B cell (primary cell): ENCODE measurements at regions not wholly inside any gene's neighbourhood (a gene's known extent, or its start where the extent isn't known, plus 50 kb on each side); places are given as distances from the start of the nearest gene placed in this dataset.

Experiments
- ATAC-seq: fragments of 200-7000 bp; cut with Tn5 transposase; one replicate; pipeline ENCODE4 v1.10.0; 2021; ENCODE audit warnings: low read depth, mild to moderate bottlenecking, moderate number of reproducible peaks, moderate library complexity
- CTCF ChIA-PET: fragments of 350-600 bp; sonication (Branson Sonifier 250); formaldehyde crosslinking; loops from one replicate; lab custom pipeline; 2021; ENCODE audit warnings: antibody characterized with exemption, inconsistent platforms; lab: Charles Lee
- POLR2A ChIA-PET: fragments of 350-600 bp; sonication (Branson Sonifier 250); formaldehyde crosslinking; loops from one replicate; lab custom pipeline; 2021; ENCODE audit warnings: antibody characterized with exemption; lab: Charles Lee
- DNase-seq: peaks from one replicate; pipeline ENCODE4 v3.0.0; 2013
- H2AFZ ChIP-seq: 2 replicates; pipeline ENCODE4 v1.6.1; 2012; ENCODE audit warnings: mild to moderate bottlenecking, low read depth, low read length; ENCODE audit not compliant: insufficient read depth, poor library complexity, severe bottlenecking
- H3K27ac ChIP-seq, 2 donors: 1 replicate in 1 of 2; 2 replicates in 1 of 2; pipeline ENCODE4 v1.5.1; 2012 to 2013; ENCODE audit warnings: low read length in 2 of 2, mild to moderate bottlenecking in 2 of 2, moderate library complexity in 1 of 2
- H3K27me3 ChIP-seq, 4 experiments: fragments of 200-600 bp in 1 of 4; sonication (generic) in 1 of 4; replicated peaks in 1 of 4; 1 replicate in 2 of 4; 2 replicates in 2 of 4; pipeline versions ENCODE4 v1.6.1 to v1.7.0; 2013 to 2016; ENCODE audit warnings: low read length in 3 of 4, mild to moderate bottlenecking in 2 of 4, mixed read lengths in 1 of 4, moderate library complexity in 1 of 4; ENCODE audit not compliant: insufficient read depth in 4 of 4, control insufficient read depth in 3 of 4; ENCODE audit errors: control extremely low read depth in 1 of 4
- H3K36me3 ChIP-seq, 2 experiments: replicated peaks in 1 of 2; 1 replicate in 1 of 2; 2 replicates in 1 of 2; pipeline versions ENCODE4 v1.6.1 to v1.7.1; 2013; ENCODE audit warnings: low read length in 1 of 2; ENCODE audit not compliant: insufficient read depth in 2 of 2, control insufficient read depth in 1 of 2; ENCODE audit errors: control extremely low read depth in 1 of 2, extremely low read depth in 1 of 2
- H3K4me1 ChIP-seq, 2 donors: fragments of 200-600 bp in 1 of 2; sonication (generic) in 1 of 2; 1 replicate in 1 of 2; 2 replicates in 1 of 2; pipeline versions ENCODE4 v1.5.1 to v1.6.1; 2013 to 2017; ENCODE audit warnings: low read length in 2 of 2; ENCODE audit not compliant: control insufficient read depth in 2 of 2, insufficient read depth in 2 of 2
- H3K4me2 ChIP-seq: replicated peaks from 2 replicates; pipeline ENCODE3; 2012; ENCODE audit warnings: mild to moderate bottlenecking, low read depth, low read length; ENCODE audit not compliant: poor library complexity, severe bottlenecking
- H3K4me3 ChIP-seq, 5 experiments: fragments of 200-600 bp in 1 of 5; sonication (generic) in 1 of 5; 1 replicate in 3 of 5; 2 replicates in 2 of 5; pipeline versions ENCODE4 v1.5.1 to v1.7.0; 2011 to 2016; ENCODE audit warnings: low read length in 4 of 5, mild to moderate bottlenecking in 4 of 5, low read depth in 2 of 5, control low read depth in 1 of 5, moderate library complexity in 1 of 5; ENCODE audit not compliant: insufficient read depth in 1 of 5; ENCODE audit errors: control extremely low read depth in 1 of 5, extremely low read depth in 1 of 5
- H3K79me2 ChIP-seq: fragments of 200-600 bp; sonication (generic); one replicate; pipeline ENCODE4 v1.6.0; 2016; ENCODE audit warnings: low read length; ENCODE audit not compliant: control insufficient read depth, insufficient read depth
- H3K9ac ChIP-seq: fragments of 200-600 bp; sonication (generic); 2 replicates; pipeline ENCODE4 v1.6.1; 2017; ENCODE audit warnings: mild to moderate bottlenecking, low read length, moderate library complexity
- H3K9me3 ChIP-seq, 3 donors: one replicate each; pipeline versions ENCODE4 v1.6.1 to v1.7.1; 2013; ENCODE audit warnings: low read length in 2 of 3; ENCODE audit not compliant: control insufficient read depth in 2 of 3, insufficient read depth in 1 of 3; ENCODE audit errors: control extremely low read depth in 1 of 3
- H4K20me1 ChIP-seq: 2 replicates; pipeline ENCODE4 v1.6.0; 2012; ENCODE audit warnings: mild to moderate bottlenecking, low read length; ENCODE audit not compliant: insufficient read depth, control insufficient read depth, poor library complexity, severe bottlenecking
- H3K27ac Mint-ChIP-seq: one replicate; pipeline ENCODE4 v1.8.0; 2021; ENCODE audit warnings: mixed read lengths
- H3K27me3 Mint-ChIP-seq: one replicate; pipeline ENCODE4 v1.8.0; 2021; ENCODE audit warnings: mixed read lengths
- H3K4me1 Mint-ChIP-seq: one replicate; pipeline ENCODE4 v1.8.0; 2021; ENCODE audit warnings: mixed read lengths
- H3K4me3 Mint-ChIP-seq: one replicate; pipeline ENCODE4 v1.8.0; 2021; ENCODE audit warnings: mixed read lengths
- H3K9me3 Mint-ChIP-seq: one replicate; pipeline ENCODE4 v1.8.0; 2022; ENCODE audit warnings: mixed read lengths; ENCODE audit not compliant: insufficient read depth
- CTCF ChIP-seq: fragments of 200-600 bp; IDR thresholded peaks from one replicate; pipeline ENCODE4 v1.8.0; 2022; ENCODE audit warnings: antibody characterized with exemption, mild to moderate bottlenecking
- EZH2 ChIP-seq: IDR thresholded peaks from 2 replicates; pipeline ENCODE4 v1.6.1; 2012; ENCODE audit warnings: borderline replicate concordance, low read depth, mild to moderate bottlenecking, moderate library complexity, low read length; ENCODE audit not compliant: insufficient read depth, poor library complexity, severe bottlenecking
- WGBS: methylation state at CpG from one replicate; pipeline ENCODE4 v1.1.5; 2013; ENCODE audit warnings: missing lambda C conversion rate; ENCODE audit not compliant: insufficient coverage; 5-methylcytosine and 5-hydroxymethylcytosine counted together
- intact Hi-C: fragments of 100-400 bp; cut with micrococcal nuclease; formaldehyde crosslinking; loops from one replicate; pipeline ENCODE4 v1.10.0; 2022

- intact Hi-C loops: no loop called here
- no peak overlapping the region for H3K4me2 ChIP-seq
- CTCF ChIA-PET: no interaction called here
- Mint-ChIP-seq H3K4me3 (no peak overlapping the region), H3K27ac (no peak overlapping the region), H3K4me1 (no peaks in the 10 kb centered on the region), H3K9me3 (no peaks in the 10 kb centered on the region), H3K27me3 (peaks cover 3% of the 10 kb centered on the region)
- ATAC-seq: no peak
- H3K27ac ChIP-seq: no peak overlapping the region
- no peaks in the 10 kb centered on the region for H4K20me1 ChIP-seq
- TF ChIP-seq EZH2: no peak
- no peak overlapping the region for H3K4me3 ChIP-seq
- no peaks in the 10 kb centered on the region for H3K36me3 ChIP-seq
- no peaks in the 10 kb centered on the region for H3K4me1 ChIP-seq
- no peak overlapping the region for H2AFZ ChIP-seq
- DNase-seq: no peak
- H3K27me3 ChIP-seq: peaks cover 0 to 3% (median 0%) of the 10 kb centered on the region in 4 experiments
- no peaks in the 10 kb centered on the region for H3K79me2 ChIP-seq
- H3K9ac ChIP-seq: no peak overlapping the region
- no peaks in the 10 kb centered on the region for H3K9me3 ChIP-seq
- POLR2A ChIA-PET: no interaction called here
- WGBS: 93% methylated on average over 14 of the region's 17 CpGs
Observed at GRCh38 chr6:167399599-167399998, 74.7 kb downstream of the TTLL2 start.

- Histone ChIP-seq H4K20me1 (no peaks in the 10 kb centered on the region), H3K9ac (no peak overlapping the region), H2AFZ (no peak overlapping the region), H3K4me2 (no peak overlapping the region), H3K4me3 (no peak overlapping the region), H3K4me1 (no peaks in the 10 kb centered on the region), H3K27ac (no peak overlapping the region), H3K9me3 (no peaks in the 10 kb centered on the region), H3K27me3 (peaks cover 0 to 3% (median 0%) of the 10 kb centered on the region in 4 experiments), H3K79me2 (no peaks in the 10 kb centered on the region), H3K36me3 (no peaks in the 10 kb centered on the region)
- POLR2A ChIA-PET: no interaction called here
- no peak for DNase-seq
- 93% methylated on average over 17 of the region's 18 CpGs for WGBS
- intact Hi-C loops: no loop called here
- peaks cover 10% of the 10 kb centered on the region for H3K27me3 Mint-ChIP-seq
- H3K4me1 Mint-ChIP-seq: no peaks in the 10 kb centered on the region
- H3K4me3 Mint-ChIP-seq: no peak overlapping the region
- CTCF ChIA-PET: no interaction called here
- no peak overlapping the region for H3K27ac Mint-ChIP-seq
- no peak for TF ChIP-seq CTCF
- no peak for TF ChIP-seq EZH2
- ATAC-seq: no peak
- no peaks in the 10 kb centered on the region for H3K9me3 Mint-ChIP-seq
Observed at GRCh38 chr6:167400482-167401138, 75.7 kb downstream of the TTLL2 start.
